ENCODE measurements at regions not wholly inside any gene's neighbourhood (a gene's known extent, or its start where the extent isn't known, plus 50 kb on each side); places are given as distances from the start of the nearest gene placed in this dataset.

DNA sequence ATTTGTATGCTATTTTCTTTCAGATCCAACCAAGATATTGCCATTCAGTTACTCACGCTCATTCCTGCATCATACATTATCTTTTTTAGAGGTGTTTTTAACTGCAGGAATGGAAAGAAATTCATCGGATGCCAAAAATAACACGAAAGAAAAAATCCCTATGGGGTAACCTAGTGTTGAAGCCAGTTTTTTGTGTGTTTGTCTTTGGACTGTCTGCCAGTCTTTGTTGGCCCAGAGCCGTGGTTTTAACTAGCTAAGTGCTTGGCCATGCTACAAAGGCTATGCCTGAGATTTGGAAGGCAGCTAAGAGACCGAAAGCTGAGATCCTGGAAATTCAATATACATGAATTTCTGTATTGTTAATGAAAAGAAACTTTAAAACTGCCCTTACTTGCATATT, 309.8 kb upstream of the CNTN5 start:
- no peaks in the 10 kb centered on the region for H3K4me1 ChIP-seq (ENCODE audit: control insufficient read depth, low read length)
- no peaks in the 10 kb centered on the region for H3K9me2 ChIP-seq (replicated peaks; ENCODE audit: control insufficient read depth, low read length)
- no peaks in the 10 kb centered on the region for H3K9me3 ChIP-seq (ENCODE audit: control insufficient read depth, insufficient read depth, low read length)
- no peak overlapping the region for H3K27ac ChIP-seq (ENCODE audit: low read depth, low read length)
- no peak overlapping the region for H3K4me2 ChIP-seq (ENCODE audit: low read length)
- no peak overlapping the region for H3K4me3 ChIP-seq (ENCODE audit: low read length)
- TF ChIP-seq EZH2phosphoT487 (IDR thresholded peaks at IDR 0.05; ENCODE audit: borderline replicate concordance, low read length) (no peak), CTCF (IDR thresholded peaks at IDR 0.05; ENCODE audit: low read depth, low read length, poor library complexity, severe bottlenecking) (no peak)
- H3K79me2 ChIP-seq (ENCODE audit: control insufficient read depth, low read length), result no peaks in the 10 kb centered on the region
- no peaks in the 10 kb centered on the region for H3K36me3 ChIP-seq (ENCODE audit: control insufficient read depth, low read length)
- no peaks in the 10 kb centered on the region for H3K27me3 ChIP-seq (ENCODE audit: control insufficient read depth, low read length)
- no peaks in the 10 kb centered on the region for H4K20me1 ChIP-seq (ENCODE audit: control insufficient read depth, insufficient read depth, low read depth, low read length)
- no peaks in the 10 kb centered on the region for H3F3A ChIP-seq (ENCODE audit: control insufficient read depth, insufficient read depth)

DNA sequence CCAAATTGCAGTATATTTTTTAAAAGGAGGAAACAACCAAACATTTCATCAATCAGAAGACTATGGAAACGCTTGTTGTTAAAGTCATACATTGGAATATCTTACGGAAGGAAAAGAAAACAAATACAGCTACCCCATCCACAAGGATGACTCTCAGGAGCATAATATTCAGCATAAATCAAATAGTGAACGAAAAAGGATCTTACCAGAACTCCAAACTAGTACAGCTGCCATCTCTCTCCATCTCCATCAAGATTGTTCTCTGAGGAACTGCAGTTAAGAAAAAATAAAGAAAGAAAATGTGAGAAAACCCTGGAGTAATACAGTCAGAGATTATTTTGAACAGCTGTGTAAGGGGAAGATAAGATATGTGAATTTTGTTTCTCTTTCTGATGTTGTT, 299.8 kb upstream of the CNTN5 start:
- Histone ChIP-seq H3K9me3 (ENCODE audit: control insufficient read depth, insufficient read depth, low read length) (no peaks in the 10 kb centered on the region), H3F3A (ENCODE audit: control insufficient read depth, insufficient read depth) (no peaks in the 10 kb centered on the region), H4K20me1 (ENCODE audit: control insufficient read depth, insufficient read depth, low read depth, low read length) (no peaks in the 10 kb centered on the region), H3K79me2 (ENCODE audit: control insufficient read depth, low read length) (no peaks in the 10 kb centered on the region), H3K4me1 (ENCODE audit: control insufficient read depth, low read length) (no peaks in the 10 kb centered on the region), H3K27me3 (ENCODE audit: control insufficient read depth, low read length) (no peaks in the 10 kb centered on the region), H3K9me2 (replicated peaks; ENCODE audit: control insufficient read depth, low read length) (no peaks in the 10 kb centered on the region), H3K4me3 (ENCODE audit: low read length) (no peak overlapping the region), H3K27ac (ENCODE audit: low read depth, low read length) (no peak overlapping the region), H3K36me3 (ENCODE audit: control insufficient read depth, low read length) (no peaks in the 10 kb centered on the region), H3K4me2 (ENCODE audit: low read length) (no peak overlapping the region)
- TF ChIP-seq EZH2phosphoT487 (IDR thresholded peaks at IDR 0.05; ENCODE audit: borderline replicate concordance, low read length), result no peak
- no peak for TF ChIP-seq CTCF (IDR thresholded peaks at IDR 0.05; ENCODE audit: low read depth, low read length, poor library complexity, severe bottlenecking)

DNA sequence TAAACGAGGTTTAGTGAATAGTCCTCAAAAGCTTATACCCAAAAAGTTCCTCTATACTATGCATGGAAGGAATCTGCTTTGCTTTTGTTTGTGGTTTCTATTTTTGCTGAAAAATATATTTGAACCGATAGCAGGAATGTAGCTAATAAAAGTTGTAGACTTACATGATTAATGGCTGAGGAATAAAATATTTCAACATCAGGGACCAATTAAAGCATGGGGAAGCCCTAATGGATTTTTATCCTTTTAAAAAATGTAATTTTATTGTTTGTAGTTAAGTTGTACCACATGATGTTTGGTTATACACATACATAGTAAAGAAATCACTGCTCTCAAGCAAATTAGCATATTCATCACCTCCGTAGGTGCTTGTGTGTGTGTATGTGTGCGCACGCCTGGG, 295.3 kb upstream of the CNTN5 start:
- Histone ChIP-seq H3K9me2 (replicated peaks; ENCODE audit: control insufficient read depth, low read length) (no peaks in the 10 kb centered on the region), H3K27ac (ENCODE audit: low read depth, low read length) (no peak overlapping the region), H3K4me1 (ENCODE audit: control insufficient read depth, low read length) (no peaks in the 10 kb centered on the region), H3K4me3 (ENCODE audit: low read length) (no peak overlapping the region), H3K79me2 (ENCODE audit: control insufficient read depth, low read length) (no peaks in the 10 kb centered on the region), H3F3A (ENCODE audit: control insufficient read depth, insufficient read depth) (no peaks in the 10 kb centered on the region), H3K4me2 (ENCODE audit: low read length) (no peak overlapping the region), H4K20me1 (ENCODE audit: control insufficient read depth, insufficient read depth, low read depth, low read length) (no peaks in the 10 kb centered on the region), H3K9me3 (ENCODE audit: control insufficient read depth, insufficient read depth, low read length) (peaks cover 3% of the 10 kb centered on the region; the same call in 1 of the 2 replicates), H3K36me3 (ENCODE audit: control insufficient read depth, low read length) (no peaks in the 10 kb centered on the region), H3K27me3 (ENCODE audit: control insufficient read depth, low read length) (no peaks in the 10 kb centered on the region)
- no peak for TF ChIP-seq CTCF (IDR thresholded peaks at IDR 0.05; ENCODE audit: low read depth, low read length, poor library complexity, severe bottlenecking)
- no peak for TF ChIP-seq EZH2phosphoT487 (IDR thresholded peaks at IDR 0.05; ENCODE audit: borderline replicate concordance, low read length)

DNA sequence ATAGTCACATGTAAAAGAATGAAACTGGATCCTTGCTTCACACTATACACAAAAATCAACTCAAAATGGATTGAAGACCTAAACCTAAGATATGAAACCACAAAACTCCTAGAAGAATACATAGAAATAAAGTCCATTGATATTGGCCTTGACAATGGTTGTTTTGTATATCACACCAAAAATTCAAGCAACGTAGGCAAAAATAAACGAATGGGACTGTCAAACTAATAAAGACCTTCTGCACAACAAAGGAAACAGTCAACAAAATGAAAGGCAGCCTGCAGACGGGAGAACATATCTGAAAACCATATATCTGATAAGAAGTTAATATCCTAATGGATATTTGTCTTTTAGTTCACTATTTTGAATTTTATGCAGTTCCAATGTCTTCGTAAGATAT, 292.3 kb upstream of the CNTN5 start:
- H3K4me1 ChIP-seq (ENCODE audit: control insufficient read depth, low read length), result no peaks in the 10 kb centered on the region
- H3K4me2 ChIP-seq (ENCODE audit: low read length), result no peak overlapping the region
- H3K4me3 ChIP-seq (ENCODE audit: low read length), result no peak overlapping the region
- no peaks in the 10 kb centered on the region for H4K20me1 ChIP-seq (ENCODE audit: control insufficient read depth, insufficient read depth, low read depth, low read length)
- H3F3A ChIP-seq (ENCODE audit: control insufficient read depth, insufficient read depth), result no peaks in the 10 kb centered on the region
- H3K9me2 ChIP-seq (replicated peaks; ENCODE audit: control insufficient read depth, low read length), result no peaks in the 10 kb centered on the region
- no peak overlapping the region for H3K27ac ChIP-seq (ENCODE audit: low read depth, low read length)
- H3K79me2 ChIP-seq (ENCODE audit: control insufficient read depth, low read length), result no peaks in the 10 kb centered on the region
- H3K27me3 ChIP-seq (ENCODE audit: control insufficient read depth, low read length), result no peaks in the 10 kb centered on the region
- peaks cover 3% of the 10 kb centered on the region; the same call in 1 of the 2 replicates for H3K9me3 ChIP-seq (ENCODE audit: control insufficient read depth, insufficient read depth, low read length)
- TF ChIP-seq CTCF (IDR thresholded peaks at IDR 0.05; ENCODE audit: low read depth, low read length, poor library complexity, severe bottlenecking) (no peak), EZH2phosphoT487 (IDR thresholded peaks at IDR 0.05; ENCODE audit: borderline replicate concordance, low read length) (no peak)
- no peaks in the 10 kb centered on the region for H3K36me3 ChIP-seq (ENCODE audit: control insufficient read depth, low read length)
